NCI-H526 treated with DMSO at 0.1 percent for 48 hours (cell line): ENCODE measurements at regions not wholly inside any gene's neighbourhood (a gene's known extent, or its start where the extent isn't known, plus 50 kb on each side); places are given as distances from the start of the nearest gene placed in this dataset.

Experiments
- DNase-seq: peaks from one replicate; lab custom pipeline; 2025; lab: John Stamatoyannopoulos, UW

DNA sequence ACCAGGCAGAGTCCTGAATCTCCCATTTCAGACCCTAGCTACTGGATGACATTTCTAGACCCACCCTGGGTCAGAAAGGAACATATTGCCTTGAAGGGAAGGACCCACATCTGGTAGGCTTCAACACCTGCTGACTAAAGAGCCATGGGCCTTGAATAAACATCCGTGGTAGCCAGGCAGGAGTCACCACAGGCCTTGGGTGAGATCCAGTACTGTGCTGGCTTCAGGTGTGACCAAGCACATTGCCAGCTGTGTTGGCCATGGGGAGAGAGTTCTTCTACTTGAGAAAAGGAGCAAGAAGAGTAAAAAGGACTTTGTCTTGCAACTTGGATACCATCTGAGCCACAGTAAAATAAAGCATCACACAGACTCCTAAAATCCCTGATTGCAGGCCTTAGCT, 332.6 kb downstream of the SLC16A7 start:
- DNase-seq: no peak

DNA sequence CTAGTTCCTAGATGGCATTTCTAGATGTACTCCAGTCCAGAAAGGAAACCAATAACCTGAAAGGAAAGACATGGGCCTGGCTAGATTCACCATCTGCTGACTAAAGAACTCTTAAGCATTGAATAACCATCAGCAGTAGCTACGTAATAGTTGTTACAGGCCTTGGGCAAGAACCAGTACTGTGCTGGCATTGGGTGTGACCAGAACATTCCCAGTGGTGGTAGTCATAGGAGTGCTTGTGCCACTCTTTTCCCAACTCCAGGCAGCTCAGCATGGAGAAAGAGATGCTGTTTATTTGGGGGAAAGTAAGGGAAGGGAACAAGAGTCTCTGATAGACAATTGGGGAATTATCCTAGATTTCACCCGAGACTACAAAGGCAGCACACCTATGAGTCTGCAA, 333.3 kb downstream of the SLC16A7 start:
- DNase-seq: no peak

DNA sequence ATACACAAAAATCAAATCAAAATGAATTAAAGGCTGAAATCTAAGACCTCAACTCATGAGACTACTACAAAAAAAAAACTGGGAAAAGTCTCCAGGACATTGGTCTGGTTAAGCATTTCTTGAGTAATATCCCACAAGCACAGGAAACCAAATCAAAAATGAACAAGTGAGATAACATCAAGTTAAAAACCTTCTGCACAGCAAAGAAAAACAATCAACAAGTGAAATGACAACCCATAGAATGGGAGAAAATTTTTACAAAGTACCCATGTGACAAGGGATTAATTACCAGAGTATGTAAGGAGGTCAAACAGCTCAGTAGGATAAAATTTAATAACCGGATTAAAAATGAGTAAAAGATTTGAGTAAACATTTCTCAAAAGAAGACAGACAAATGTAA, 338.7 kb downstream of the SLC16A7 start:
- DNase-seq: no peak

DNA sequence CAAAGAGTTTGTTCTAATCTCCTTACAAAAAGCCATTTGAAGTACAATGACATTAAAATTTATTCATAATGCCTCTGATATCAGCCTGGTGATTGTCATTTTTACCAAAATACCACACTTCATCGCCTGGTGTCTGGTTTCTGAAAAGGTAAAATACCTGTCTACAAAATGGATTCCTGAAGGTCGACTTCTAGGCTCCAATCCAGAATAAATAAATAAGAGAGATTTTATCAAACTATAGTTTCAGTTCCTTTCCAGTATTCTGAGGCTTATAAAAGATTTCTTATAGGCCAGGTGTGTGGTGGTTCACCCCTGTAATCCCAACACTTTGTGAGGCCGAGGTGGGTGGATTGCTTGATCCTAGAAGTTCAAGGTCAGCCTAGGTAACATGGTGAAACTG, 340.7 kb downstream of the SLC16A7 start:
- DNase-seq: no peak

DNA sequence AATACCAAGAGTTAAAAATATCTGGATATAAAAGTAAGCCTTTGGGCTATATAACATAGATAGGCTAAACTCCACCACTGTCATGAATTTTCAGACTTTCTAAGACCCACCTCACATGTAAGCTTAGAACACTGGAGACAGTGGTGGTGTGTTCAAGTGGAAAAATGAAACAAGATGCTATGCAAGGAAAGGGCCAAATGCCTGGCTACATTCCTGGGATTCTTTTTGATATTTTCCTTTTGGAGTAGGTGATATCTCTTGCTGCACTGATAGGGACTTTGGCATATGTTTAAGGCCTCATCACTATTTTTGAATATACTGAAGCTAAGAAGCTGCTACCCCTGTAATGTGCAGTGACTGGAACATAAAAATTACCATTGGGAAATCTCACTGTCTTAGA, 341.3 kb downstream of the SLC16A7 start:
- no peak for DNase-seq

DNA sequence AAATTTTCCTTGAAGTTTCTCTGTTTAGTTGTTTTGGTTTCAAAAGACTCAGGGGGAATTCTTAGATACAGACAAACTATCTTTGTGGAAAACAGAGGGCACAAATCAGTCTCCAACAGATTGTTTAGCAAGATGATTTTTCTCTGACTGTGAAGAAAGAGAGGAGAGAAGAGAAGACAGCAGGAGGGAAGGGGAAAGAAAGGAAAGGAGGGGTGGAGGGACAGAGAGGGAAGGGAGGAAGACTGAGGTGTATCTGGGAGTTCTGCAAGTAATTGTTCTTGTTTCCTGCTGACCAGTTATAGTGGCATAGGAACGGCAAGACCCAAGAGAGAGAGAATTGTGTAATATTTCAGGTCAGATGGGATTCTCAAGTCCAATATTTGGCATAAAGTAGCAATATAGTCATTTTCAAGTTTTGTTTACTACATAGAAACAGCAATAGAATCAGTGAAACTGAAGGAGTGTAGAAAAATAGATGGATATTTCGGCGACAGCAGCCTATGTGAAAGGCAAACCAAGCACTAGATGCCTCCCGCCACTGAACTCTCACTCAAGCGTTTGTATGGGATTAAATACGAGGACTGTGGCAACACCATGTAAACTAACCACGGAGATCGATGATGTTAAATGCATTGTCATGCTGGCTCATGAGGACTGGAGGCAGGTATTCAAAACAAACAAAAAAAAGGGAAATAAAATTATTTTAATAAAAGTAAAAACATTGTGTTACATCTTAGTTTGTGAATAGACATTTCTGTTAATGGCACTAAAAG, 342.5 kb downstream of the SLC16A7 start:
- no peak for DNase-seq

DNA sequence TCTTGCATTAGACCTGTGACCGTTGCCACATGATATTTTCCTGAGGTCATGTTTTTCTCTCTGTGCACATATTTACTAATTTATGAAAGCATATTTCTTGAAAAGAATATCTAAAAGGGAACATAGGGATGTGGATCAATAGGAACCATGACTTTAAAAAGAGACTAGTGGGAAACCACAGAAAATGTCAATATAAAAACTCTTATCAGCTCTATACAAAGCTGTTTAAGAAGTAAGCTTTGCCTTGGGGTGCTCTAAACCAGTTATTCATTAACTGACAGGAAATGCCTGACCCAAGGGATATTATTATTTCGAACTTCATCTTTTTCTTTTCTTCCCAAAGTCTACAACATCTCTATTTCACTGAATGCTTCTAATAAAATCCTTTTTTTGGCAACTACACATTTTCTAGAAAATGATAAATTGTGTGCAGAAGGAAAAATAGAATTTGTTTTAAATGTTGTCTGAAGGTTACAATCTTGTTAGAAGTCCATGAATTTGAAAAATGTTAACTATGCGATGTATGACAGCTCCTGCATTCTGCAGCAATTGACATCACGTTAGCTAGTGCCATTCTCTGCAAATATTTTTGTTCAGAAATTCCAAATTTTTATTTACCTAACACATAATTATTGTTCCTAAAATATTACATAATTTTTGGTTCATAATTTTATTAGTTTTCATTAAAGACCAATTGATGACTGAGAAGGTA, 345.0 kb downstream of the SLC16A7 start:
- no peak for DNase-seq

DNA sequence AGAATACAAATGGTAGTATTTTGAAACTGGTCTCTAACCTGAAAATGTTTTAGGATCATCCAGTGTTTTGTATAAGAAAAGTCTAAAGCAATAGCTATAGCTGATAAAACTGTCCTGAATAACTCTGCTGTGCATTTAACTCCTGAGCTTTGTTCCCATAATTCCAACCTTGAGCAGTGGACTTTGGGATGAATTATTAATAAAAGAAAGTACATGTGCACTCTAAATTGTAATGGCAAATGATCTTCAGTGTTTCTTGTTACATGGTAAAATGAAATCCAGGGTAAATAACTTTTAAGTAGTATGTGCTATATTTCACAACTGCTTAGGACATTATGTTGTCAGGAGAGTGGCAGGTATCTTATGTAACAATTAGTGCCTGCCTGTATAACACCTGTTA, 345.6 kb downstream of the SLC16A7 start:
- no peak for DNase-seq

DNA sequence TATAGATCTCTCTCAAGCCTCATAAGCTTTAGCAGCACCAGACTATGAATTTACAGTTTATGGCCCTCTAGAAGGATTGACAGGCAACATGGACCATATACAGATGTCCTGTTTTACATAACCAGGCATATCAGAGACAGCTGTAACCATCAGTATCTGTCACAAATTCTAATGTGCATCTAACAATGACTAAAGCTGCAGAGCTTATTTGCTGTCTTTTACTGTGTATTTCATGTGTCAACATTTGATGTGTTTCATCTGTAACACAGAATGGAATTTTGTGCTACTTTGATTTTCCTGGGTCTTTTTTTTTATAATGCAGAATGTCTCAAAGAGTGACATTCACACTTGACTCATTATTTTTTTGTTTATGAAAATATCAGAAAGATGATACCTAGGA, 348.3 kb downstream of the SLC16A7 start:
- DNase-seq: no peak

DNA sequence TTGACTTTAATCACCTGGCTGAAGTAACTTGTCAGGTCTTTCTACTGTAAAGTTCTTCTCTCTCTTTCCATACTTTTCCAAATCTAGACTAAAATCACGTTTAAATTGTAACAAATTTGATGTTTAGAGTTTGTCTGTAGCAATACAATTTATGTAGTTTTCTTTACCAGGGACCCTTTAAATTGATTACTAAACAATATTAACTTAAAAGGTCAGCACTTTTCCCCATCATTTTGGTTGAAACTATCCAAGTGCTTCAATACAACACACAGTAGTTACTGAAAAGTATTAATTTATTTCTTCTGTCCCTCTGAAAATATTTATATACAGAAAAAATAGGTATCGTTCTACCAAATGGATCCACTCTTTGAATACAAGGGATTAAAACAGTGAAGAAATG, 350.8 kb downstream of the SLC16A7 start:
- DNase-seq: no peak

DNA sequence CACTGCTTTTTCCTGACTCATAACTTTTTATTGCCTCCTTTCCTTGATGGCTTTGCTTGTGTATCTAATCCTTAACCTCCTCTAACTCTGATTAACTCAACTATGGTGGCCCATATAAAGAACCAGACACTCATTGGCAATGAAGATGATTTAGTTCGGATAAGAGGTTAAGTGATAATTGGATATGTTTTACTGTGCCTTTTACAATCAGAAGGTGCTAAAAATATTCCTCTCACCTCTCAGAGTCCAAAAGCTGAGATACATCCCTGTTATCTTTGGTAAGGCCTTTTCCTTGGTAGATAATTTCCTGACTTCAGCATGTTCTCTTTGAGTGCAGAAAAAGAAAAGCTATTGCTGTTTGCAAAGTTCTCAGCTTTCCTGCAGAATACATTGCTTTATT, 367.7 kb downstream of the SLC16A7 start:
- DNase-seq: no peak

DNA sequence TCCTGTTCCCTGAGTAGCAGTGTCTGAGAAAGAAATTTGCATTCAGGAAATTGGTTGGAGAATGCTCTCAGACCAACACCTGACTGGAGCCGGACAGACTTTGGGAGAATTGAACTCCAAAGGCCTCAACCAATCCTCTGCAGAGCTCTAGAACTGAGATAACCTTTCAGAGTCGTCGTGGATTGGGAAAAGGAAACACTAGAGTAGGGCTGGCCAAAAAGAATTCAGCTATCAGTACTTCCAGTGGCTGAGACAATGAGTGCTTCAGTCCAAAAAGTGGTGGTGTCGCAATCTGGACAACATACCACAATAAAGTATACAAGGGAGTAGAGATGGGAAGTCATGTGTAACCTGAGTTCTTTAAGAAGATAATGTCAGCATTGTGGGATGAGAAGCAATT, 377.1 kb downstream of the SLC16A7 start:
- DNase-seq: no peak

DNA sequence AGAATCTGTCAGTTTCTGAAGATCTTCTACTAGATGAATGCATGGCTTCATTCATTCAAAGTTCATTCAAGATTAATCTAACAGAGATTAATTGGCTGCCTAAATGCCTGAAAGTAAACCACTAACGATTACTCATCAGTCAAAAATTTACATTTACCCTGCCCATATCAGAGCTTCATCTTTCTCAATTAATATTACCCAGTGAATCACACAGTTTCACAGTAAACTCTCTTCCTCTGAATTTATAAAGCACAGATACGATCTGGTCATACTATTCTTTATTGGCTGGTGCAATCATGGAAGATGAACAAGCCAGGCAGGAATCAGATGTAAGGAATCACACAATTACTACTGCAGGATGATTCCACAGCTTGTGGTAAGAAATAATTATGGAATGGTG, 377.7 kb downstream of the SLC16A7 start:
- DNase-seq: no peak

DNA sequence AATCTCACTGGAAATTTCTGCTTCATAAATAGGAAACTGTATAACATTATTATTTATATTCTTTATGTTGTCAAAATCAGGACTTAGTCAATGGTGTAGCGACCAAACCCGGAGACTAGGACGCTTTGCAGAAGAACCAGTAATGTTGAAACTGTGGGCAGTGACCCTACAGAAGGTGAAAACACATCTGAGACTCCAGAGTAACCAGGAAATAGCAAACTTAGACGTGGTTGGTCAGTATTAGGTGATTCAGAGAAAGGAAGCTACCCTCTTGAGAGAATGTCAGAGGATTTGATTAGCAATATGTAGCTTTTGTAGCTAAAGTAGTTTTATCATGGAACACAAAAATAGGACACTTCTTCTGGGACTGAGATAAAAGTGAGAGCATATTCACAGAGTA, 381.9 kb downstream of the SLC16A7 start:
- DNase-seq: no peak

DNA sequence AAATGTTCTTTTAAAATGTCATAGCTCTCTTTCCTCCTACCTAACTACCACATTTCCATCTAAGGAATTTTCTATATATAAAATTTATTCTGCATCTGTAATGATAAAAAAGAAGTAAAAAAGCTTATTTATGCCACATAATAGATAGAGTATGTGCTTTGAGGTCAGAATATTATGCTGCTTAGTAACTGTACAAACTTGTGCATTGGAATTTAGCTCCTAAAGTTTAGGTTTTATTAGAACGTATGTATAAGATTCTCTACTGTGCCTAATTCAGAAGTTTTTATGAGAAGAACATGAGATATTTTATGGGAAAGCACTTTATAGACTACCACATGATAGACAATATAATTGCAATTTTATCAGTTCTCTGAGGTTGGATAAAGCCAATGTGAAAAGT, 384.6 kb downstream of the SLC16A7 start:
- DNase-seq: no peak

DNA sequence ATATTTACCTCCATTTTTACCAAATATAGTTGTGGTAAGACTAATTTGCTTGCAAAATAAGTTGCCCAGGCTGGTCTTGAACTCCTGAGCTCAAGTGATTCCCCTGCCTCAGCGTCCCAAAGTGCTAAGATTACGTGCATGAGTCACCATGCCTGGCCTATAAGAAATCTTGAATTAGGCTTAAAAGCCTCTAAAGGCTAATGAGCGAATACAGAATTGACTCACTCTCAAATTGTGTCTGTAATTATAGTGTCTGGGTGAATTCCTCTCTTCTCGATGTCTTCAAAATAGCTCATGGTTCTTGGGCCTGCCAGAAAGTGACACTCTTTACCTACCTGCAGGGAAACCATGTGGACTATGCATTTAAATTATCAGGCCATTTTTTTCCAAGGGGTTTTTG, 403.5 kb downstream of the SLC16A7 start:
- DNase-seq: no peak

DNA sequence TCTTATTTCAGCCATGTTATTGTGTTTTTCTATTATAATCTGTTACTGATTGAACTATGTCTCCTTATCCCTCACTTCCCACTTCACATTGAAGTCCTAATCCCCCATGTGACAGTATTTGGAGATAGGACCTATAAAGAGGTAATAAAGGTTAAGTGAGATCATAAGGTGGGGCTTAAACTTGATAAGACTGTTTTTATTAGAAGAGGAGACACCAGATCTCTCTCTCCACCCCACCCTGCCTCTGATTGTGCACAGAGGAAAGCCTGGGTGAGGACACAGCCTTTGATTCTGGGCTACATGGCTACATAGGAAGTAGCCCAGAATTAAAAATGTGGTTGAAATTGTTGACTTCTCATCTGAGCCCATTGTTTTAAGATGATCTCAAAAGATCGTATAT, 414.7 kb downstream of the SLC16A7 start:
- no peak for DNase-seq

DNA sequence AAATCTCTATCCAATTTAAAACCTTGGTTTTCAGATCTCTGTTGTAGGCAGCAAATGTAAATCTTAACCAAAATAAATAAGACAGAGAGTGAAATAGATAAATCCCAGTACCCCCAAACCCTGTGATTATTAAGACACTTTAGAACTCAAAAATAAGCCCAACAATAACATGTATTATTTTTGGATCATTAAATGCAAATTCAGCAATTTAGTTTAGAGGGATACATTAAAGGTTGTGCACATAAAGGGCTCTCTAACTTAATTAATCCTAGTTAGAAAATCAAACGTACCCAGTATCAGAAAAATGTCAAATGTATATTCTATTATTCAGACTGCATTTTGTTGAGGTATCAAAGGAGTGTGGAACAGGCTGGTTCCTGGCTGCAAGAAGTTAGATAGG, 416.8 kb downstream of the SLC16A7 start:
- no peak for DNase-seq

DNA sequence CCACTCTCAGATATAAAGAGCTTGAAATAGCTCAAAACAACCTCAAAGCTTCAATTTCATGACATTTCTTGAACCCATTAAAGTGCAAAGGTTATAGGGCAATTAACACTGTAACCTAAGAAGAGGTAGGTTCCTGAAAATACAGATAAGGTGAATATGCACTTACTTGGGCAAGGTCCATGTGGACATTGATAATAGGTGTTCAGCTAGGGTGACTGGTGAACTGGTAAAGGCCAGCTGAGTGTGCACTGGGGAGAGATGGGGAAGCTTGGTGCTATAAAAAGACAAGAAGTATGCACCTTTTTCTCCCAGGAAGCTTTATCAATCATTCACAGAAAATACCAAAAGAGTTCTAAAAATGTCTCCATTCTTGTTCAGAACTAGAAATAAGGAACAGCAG, 418.6 kb downstream of the SLC16A7 start:
- DNase-seq: no peak

DNA sequence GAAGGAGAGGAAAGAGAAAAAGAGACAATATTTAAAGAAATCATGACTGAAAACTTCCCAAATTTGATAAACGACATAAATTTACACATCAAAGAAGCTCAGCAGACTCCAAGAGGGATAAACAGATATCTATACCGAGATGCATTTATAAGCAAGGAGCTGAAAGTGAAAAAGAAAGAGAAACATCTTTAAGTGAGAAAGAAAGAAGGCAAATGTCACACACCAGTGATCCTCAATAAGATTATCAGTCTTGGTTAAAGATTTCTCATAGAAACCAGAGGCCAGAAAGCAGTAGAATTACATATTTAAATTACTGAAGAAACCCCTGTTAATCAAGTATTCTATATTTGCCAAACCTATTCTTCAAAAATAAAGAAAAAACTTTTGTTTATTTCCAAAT, 424.2 kb downstream of the SLC16A7 start:
- no peak for DNase-seq

DNA sequence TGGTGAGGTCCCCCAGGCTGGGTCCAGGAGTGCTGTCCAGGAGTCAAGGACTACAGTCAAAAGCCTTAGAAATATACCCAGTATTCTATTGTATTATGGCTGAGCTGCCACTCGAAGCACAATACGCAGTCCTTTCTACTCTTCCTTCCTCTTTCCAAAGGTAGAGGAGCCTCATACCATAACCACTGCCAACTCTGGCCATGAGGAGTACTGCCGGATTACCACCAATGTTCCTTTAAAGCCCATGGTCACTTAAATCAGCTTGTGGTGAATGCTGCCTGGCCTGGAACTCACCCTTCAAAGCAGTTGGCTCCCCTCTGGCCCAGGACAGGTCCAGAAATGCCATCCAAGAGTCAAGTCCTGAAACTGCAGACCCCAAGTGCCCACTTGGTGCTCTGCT, 425.4 kb downstream of the SLC16A7 start:
- DNase-seq: no peak

DNA sequence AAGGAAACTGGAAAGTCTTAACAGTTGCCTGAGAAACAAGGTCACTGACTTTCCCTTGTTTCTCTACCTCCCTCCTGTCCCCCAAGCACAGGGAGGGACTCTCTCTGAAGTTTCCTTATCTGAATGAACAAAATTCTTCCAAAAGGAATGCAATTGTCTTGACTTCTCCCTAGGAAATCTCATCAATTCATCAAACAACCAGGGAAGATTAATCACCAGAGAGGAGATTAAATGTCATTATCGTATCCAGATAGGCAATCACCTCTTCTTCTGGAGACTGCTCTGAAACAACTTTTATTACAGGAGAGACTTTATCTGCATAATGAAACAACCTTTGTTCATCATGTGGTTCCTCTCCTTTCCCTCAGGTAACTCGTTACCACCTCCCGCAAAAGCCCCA, 431.4 kb downstream of the SLC16A7 start:
- no peak for DNase-seq

DNA sequence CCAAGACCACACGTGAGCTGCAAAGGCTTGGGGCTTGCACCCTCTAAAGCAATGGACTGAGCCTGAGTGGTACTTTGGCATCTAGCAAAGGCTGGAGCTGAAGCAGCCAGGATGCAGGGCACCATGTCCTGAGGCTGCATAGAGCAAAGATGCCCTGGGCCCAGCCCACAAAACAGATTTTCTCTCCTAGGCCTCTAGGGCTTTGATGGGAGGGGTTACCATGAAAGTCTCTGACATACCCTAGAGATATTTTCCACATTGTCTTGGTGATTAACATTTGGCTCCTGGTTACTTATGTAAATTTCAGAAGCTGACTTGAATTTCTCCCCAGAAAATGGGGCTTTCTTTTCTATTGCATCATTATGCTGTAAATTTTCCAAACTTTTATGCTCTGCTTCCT, 438.3 kb downstream of the SLC16A7 start:
- no peak for DNase-seq

DNA sequence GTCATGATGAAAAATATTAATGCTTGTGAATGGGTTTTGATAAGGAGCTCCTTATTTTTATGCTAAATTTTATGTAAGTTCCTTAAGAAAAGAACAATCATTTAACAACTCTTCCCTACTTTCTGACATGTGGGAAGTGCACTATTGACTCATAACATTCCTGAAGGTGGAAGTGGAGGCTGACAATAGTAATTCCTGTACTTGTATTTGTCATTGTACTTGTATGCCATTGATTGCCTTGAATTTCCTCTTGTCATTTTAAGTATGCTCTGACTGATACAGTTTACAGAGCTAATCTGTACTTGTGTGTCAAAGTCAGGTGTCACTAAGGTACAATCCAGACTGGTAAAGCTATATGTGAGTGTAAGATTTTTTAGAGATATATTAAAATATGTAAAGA, 440.0 kb downstream of the SLC16A7 start:
- no peak for DNase-seq
